Type B pancreatic cell (in vitro differentiated cells): ENCODE measurements at regions not wholly inside any gene's neighbourhood (a gene's known extent, or its start where the extent isn't known, plus 50 kb on each side); places are given as distances from the start of the nearest gene placed in this dataset.
"Not testable (repeated sequence)": the region's sequence is repeated elsewhere in the genome, so short reads cannot be mapped to it uniquely, and the experiment has no call there.

Source experiments
- DNase-seq: peaks from one replicate; pipeline ENCODE4 v3.0.0; 2021; ENCODE audit warnings: mixed read lengths; ENCODE audit not compliant: unreplicated experiment; ENCODE audit errors: extremely low spot score
- H3K27ac Mint-ChIP-seq: 2 replicates; pipeline ENCODE4 v1.8.0; 2021; ENCODE audit warnings: mild to moderate bottlenecking, mixed read lengths
- H3K27me3 Mint-ChIP-seq: 2 replicates; pipeline ENCODE4 v1.8.0; 2021; ENCODE audit warnings: mixed read lengths
- H3K36me3 Mint-ChIP-seq: 2 replicates; pipeline ENCODE4 v1.8.0; 2021; ENCODE audit warnings: mixed read lengths
- H3K4me1 Mint-ChIP-seq: one replicate; pipeline ENCODE4 v1.8.0; 2021; ENCODE audit warnings: mixed read lengths; ENCODE audit not compliant: unreplicated experiment
- H3K4me3 Mint-ChIP-seq: 2 replicates; pipeline ENCODE4 v1.8.0; 2021; ENCODE audit warnings: mild to moderate bottlenecking, mixed read lengths
- H3K9me3 Mint-ChIP-seq: 2 replicates; pipeline ENCODE4 v1.8.0; 2021; ENCODE audit warnings: mixed read lengths
- CTCF ChIP-seq: fragments of 200-600 bp; sonication (generic); conservative IDR thresholded peaks from 2 replicates; pipeline ENCODE4 v1.5.0; 2021; ENCODE audit warnings: antibody characterized with exemption, mild to moderate bottlenecking

- Mint-ChIP-seq H3K4me3 (peak overlapping the region; percentile 12), H3K27me3 (no peaks in the 10 kb centered on the region), H3K27ac (peak overlapping the region; percentile 27), H3K4me1 (peaks cover 52% of the 10 kb centered on the region), H3K36me3 (no peaks in the 10 kb centered on the region), H3K9me3 (no peaks in the 10 kb centered on the region)
- no peak for TF ChIP-seq CTCF
- DNase-seq: no peak
Observed at GRCh38 chr5:124908581-124909451, 162.4 kb upstream of the ZNF608 start.

- no peak overlapping the region for H3K27ac Mint-ChIP-seq
- peak overlapping the region; percentile 9 for H3K4me3 Mint-ChIP-seq
Observed at GRCh38 chr5:124909734-124910133, 163.3 kb upstream of the ZNF608 start.

GRCh38 chr5:124910354-124911016, 164.0 kb upstream of the ZNF608 start:
- H3K4me1 Mint-ChIP-seq: peaks cover 37% of the 10 kb centered on the region

More at GRCh38 chr5:124909734-124910133, 163.3 kb upstream of the ZNF608 start:
- no peaks in the 10 kb centered on the region for H3K9me3 Mint-ChIP-seq
- no peaks in the 10 kb centered on the region for H3K36me3 Mint-ChIP-seq
- peaks cover 44% of the 10 kb centered on the region for H3K4me1 Mint-ChIP-seq
- TF ChIP-seq CTCF: no peak
- H3K27me3 Mint-ChIP-seq: no peaks in the 10 kb centered on the region
- DNase-seq: no peak

GRCh38 chr5:124912638-124913328, 166.3 kb upstream of the ZNF608 start:
- no peak for DNase-seq
- Mint-ChIP-seq H3K27me3 (no peaks in the 10 kb centered on the region), H3K36me3 (no peaks in the 10 kb centered on the region), H3K9me3 (no peaks in the 10 kb centered on the region), H3K4me3 (no peak overlapping the region), H3K27ac (no peak overlapping the region), H3K4me1 (peaks cover 21% of the 10 kb centered on the region)
- TF ChIP-seq CTCF: no peak

More at GRCh38 chr5:124910354-124911016, 164.0 kb upstream of the ZNF608 start:
- TF ChIP-seq CTCF: no peak
- no peak overlapping the region for H3K4me3 Mint-ChIP-seq
- H3K27ac Mint-ChIP-seq: no peak overlapping the region
- H3K9me3 Mint-ChIP-seq: no peaks in the 10 kb centered on the region
- no peaks in the 10 kb centered on the region for H3K36me3 Mint-ChIP-seq
- DNase-seq: no peak
- H3K27me3 Mint-ChIP-seq: no peaks in the 10 kb centered on the region

- H3K9me3 Mint-ChIP-seq: no peaks in the 10 kb centered on the region
- no peak for DNase-seq
- H3K4me1 Mint-ChIP-seq: peaks cover 21% of the 10 kb centered on the region
- H3K4me3 Mint-ChIP-seq: no peak overlapping the region
- H3K27ac Mint-ChIP-seq: no peak overlapping the region
- H3K27me3 Mint-ChIP-seq: no peaks in the 10 kb centered on the region
- no peak for TF ChIP-seq CTCF
- no peaks in the 10 kb centered on the region for H3K36me3 Mint-ChIP-seq
Observed at GRCh38 chr5:124913329-124913653, 166.9 kb upstream of the ZNF608 start.

- not testable (repeated sequence) for H3K4me3 Mint-ChIP-seq, DNase-seq, H3K36me3 Mint-ChIP-seq, H3K4me1 Mint-ChIP-seq, H3K9me3 Mint-ChIP-seq, H3K27ac Mint-ChIP-seq, H3K27me3 Mint-ChIP-seq
Observed at GRCh38 chr5:124916313-124916712, 169.9 kb upstream of the ZNF608 start.
